HG03460 (cell line): ENCODE measurements at regions not wholly inside any gene's neighbourhood (a gene's known extent, or its start where the extent isn't known, plus 50 kb on each side); places are given as distances from the start of the nearest gene placed in this dataset.

Experiments
- ATAC-seq: cut with Tn5 transposase; IDR thresholded peaks from one replicate; pipeline ENCODE4 v1.9.1; 2021; ENCODE audit not compliant: unreplicated experiment

DNA sequence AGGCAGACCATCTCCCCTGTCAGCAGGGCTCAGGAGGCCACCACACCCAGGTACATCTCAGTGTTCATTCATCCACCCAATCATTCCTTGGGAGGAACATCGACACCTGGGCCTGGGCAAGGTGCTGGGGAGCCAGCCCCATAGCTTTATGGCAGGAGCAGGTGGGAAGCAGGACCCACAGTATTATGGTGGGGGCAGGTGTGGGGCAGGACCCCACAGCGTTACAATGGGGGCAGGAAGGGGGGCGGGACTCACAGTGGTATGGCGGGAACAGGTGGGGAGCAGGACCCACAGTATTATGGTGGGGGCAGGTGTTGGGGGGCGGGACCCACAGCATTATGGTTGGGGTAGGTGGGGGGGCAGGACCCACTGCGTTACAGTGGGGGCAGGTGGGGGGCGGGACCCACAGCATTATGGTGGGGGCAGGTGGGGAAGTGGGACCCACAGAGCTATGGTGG lies 128.9 kb upstream of the HS6ST1 start:
- no peak for ATAC-seq

DNA sequence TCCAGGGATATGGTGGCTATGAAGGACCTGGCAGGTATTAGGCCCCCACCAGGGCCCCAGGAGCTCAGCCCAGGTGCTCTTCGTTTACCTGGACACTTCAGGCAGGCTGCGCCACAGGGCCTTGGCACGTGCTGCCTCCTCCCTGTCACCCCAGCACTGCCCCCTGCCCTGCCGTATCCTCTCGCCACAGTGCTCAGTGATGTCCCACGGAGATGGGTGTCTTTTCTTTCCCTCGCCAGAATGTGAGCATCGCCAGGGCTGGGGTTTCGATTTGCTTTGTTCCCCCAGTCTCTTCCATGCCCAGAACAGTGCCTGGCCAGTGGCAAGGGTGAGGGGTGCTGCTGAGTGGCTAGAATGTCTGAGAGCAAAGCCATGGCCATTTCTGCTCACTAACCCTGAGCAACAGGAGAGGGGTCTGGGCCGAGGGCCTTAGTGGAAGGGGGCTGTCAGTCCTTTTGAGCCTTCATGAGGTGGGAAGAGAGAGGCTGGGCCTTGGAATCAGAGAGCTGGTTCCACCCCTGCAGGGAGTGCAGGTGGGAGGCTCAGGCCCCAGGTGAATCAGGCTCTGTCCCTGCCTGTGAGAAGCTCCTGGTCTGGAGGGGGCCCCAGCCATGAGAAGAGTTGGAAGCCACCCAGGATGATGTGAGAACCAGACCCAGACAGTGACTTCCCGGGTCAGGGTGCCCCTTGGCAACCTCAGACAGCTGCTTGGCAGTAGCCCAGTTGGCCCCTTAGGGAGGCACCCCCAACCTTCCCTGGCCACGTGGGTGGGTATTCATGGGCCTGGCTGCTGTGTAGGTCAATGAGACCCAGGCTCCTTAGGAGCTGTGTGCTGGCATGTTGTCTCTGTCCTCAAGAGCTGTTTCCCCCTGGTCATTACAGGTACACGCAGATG lies 129.9 kb upstream of the HS6ST1 start:
- no peak for ATAC-seq

DNA sequence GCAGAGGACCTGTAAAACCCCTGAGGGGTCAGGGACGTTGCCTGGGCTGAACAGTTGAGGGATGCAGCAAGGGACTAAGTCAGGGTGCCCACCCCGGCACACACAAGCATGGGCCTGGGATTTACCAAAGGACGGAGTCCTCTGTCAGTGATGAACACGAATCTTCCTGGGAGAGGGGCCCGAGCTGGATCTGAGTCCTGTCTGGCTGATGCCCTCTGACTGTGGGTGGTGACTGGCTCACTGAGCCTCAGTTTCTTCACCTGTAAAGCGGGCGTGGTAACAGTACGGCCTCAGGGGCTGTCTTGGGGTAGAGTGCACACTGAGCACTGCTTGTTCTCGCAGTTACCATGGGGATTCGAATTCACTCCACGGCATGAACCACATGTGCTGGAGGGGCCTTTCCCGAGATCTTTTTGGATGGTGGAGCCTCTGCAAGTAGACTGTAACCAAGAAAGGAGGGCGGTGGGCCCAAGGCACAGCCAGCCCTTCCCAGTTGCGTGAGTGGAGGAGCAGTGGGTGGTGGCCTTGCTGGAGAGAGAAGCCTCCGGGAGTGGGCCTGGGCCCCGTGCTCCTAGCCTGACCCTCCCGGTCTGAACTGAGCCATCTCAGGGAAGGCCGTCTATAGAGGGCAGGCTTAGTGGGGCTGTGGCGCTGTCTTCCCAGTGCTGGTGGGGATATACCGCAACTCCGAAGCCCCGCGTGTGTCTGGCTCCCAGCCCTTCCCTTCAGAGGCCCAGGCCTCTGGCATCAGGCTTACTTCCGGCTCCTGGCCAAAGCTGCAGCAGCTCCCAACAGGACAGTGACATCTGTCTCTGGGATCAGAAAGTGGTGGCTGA lies 130.8 kb upstream of the HS6ST1 start:
- no peak for ATAC-seq

DNA sequence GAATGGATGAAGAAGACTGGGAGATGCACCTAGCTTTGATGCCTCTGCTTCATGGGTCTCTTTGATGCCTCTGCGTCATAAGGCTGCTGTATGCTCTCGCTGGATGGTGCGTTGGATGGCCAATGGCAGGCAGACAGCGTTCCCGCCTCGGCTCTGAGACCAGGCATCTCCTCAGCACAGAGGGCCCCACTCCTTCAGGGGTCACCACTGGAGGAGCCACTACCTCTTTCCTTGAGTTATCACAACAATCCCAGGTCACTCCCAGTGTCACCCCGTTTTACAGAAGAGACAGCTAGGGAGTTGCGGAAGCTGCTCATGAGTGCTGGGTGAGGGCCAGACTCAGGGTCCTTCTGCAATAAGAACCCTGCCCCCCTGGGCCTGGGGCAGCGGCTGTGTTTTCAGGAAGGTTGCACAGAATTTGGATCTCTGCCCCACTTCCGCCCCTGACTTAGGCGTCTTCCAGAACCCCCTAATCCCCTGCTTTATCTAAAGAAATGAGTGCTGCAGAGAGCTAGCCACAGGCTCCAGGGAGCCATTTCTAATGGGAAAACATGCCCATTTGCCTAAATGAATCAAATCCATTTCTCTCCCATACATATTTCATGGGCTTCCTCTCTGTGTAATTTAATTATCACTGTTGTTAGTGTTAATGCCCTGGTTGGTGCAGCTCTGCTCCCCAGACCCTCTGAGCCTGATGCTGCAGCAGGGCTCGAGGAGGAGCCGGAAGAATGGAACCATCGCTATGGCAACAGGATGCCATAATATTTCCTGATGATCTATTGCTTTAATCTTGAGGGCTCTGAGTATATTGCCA lies 131.8 kb upstream of the HS6ST1 start:
- no peak for ATAC-seq

DNA sequence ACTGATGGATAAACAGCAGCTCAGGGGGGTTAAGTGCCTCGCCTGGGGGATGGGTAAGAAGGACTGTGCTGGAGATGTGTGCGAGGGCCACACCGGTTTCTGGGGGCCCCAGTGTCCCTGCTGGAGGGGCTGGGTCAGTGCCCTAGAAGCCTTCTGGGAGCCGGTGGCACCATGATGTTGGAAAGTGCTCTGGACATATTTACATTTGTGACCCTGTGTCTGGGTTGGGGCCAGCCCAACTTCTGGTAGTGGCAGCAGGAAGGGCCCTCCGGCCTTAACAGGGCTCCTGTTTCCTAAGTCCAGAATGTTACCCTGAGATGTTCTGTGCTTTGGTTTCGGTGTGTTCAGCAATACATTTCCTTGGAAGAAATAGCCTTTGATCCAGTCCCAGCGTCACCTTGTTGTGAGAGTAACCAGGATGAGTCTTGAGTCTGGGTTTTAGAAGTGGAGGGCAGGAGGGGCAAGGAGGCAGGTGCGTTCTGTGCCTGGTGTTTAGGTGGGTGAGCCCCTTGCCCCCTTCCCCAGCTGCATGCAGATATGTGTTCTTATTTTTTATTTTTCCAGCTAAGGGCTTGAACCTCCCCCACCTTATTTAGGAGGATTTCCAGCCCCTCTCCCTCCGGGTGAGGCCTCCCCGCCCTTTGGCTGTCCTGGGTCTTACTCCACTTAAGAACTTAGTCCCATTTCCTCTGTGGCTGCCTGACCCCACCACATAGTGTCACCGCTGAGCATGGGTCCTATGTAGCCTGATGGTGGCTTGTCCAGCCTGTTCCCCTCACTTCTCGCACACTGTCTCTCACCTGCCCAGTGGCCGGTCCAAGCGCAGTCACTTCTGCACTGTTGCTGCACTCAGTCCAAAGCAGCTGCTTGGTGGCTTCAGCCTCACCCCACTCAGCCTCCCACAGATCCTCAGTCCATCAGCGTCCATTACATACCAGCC lies 132.7 kb upstream of the HS6ST1 start:
- no peak for ATAC-seq

DNA sequence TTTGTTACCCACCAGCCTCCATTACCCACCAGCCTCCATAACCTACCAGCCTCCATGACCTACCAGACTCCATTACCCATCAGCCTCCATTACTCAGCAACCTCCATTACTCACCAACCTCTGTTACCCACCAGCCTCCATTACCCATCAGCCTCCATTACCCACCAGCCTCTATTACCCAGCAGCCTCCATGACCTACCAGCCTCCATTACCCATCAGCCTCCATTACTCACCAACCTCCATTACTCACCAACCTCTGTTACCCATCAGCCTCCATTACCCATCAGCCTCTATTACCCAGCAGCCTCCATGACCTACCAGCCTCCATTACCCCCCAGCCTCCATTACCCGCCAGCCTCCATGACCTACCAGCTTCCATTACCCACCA lies 133.3 kb upstream of the HS6ST1 start:
- ATAC-seq: no peak

DNA sequence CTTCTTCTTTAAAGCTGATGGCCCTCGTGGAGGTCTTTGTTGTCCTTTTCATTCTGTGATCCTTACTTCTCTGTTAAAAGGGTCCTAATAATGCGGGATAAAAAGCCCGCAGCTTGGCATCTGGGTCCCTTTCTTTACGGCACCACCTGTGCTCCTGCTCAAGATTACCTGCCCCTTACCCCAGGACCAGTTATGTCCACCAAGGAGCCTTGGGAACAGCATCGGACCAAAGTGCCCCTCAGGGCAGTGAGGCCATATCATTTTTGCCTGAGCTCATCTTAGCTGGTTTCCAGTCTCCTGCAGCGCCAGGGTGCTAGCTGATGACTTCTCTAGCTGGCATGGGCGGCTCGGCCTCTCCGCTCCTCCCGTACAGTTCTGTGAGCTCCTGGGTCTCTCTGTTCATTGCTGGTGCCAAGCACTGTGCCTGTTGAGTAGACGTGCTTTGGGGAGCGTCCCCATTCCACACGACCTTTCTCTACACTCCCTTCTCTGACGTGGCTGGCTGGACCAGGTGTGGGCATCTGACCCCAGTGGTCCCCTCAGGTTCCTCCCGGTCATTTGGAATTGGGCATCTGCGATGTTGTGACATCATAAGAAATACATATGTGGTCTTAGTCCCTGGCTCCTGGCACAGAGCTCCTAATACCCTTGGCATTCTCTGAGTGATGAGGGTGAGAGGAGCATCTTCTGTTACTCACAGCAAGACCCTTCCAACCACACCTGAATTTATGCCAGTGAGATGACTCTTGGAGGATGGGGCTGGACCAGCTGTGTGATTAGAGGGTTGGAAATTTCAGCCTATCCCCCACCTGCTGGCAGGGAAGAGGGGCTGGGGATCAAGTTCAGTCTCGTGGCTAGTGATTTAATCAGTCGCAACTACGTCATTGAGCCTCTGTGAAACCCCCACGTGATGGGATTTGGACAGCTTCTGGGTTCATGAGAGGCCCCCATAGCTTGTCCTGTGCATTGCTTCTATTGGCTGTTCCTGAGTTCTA lies 134.2 kb upstream of the HS6ST1 start:
- ATAC-seq: no peak

DNA sequence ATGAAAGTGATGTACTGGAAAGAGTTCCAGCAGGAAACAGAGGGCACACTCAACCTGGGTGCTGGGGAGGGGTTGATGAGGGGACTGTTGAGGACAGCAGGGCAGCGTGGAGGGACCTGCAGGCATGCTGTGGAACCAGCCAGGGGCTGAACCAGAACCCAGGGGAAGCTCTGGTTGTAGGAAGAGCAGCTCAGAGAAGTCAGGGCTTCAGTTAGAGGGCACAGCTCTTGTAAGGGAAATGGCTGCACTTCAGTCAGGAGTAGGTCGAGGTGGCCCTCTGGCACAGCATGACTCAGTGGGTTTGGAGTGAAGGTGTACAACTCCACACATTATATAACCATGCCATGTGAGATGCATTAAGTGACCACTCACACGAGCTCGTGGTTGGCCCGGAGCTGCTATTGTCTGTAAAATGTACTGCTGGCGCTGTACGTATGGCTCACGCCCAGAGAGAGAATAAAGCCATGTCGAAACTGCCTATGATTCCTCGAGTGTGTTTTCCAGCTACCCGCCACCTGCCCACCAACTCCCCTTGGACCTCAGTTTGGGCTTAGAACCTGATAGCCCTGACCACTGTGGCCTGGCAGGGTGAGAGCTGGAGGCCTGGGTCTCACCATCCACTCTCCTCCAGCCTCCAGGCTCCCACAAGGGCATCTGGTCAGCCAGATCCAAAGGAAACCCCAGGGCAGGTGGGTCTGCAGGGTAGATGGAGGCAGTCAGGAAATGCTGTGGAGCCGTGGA lies 136.5 kb upstream of the HS6ST1 start:
- ATAC-seq: no peak

DNA sequence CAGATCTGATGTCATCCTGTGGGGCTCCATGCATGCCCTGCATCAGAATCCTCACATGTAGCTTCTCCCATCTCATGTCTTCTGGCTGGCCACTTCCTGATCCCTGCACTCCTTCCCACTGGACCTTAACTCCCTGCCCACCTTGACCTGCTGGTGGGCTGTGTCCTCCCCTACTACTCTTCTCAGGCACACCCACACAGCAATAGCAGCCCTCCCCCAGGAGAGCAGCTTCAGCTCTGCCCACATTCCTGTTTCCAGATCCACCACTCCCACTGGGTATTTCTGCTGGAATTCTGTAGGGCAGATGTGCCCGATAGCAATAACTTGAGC lies 137.0 kb upstream of the HS6ST1 start:
- no peak for ATAC-seq

DNA sequence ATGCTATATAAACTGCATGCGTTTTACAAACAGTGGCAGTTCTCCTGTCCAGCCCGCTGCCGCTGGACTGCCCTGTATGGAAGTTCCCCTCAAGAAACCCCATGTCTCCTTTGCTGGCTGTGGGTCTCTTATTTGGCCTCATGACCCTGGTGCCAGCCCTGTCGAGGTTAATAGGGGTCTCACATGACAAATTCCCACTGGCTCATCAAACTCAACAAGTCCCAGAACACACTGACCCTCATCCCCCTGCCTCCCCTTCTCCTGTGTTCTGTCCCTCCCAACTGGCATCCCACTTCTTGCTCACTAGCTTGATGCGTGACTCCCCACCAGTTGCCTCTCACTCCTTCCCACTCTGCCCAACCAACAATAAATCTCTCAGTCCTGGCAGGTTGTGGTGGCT lies 137.6 kb upstream of the HS6ST1 start:
- no peak for ATAC-seq

DNA sequence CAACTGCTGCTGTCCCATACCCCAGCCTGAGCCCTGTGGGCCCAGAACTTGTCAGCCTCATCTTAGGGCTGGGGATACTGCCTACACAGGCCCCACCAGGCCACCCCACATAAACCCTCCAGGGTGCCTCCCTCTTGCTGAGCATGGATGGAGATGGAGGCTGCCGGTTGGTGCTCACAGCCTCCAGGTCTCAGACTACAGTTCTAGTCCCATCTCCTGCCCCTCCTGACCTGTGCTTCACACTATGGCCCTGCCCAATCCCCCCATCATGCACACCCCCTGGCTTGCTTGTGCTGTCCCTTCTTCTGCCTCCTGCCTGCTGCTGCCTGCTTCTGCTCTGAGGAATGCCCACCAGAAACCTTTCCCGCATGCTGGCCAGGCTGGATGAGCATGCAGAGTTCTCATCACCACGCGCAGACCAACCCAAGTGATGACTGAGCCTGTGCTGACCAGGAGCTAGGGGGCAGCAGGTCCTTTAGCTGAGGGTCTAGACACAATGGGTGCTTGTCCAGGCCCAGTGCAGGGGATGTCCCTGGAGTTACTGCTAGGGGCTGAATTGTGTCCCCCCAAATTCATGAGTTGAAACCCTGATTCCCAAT lies 138.4 kb upstream of the HS6ST1 start:
- no peak for ATAC-seq

DNA sequence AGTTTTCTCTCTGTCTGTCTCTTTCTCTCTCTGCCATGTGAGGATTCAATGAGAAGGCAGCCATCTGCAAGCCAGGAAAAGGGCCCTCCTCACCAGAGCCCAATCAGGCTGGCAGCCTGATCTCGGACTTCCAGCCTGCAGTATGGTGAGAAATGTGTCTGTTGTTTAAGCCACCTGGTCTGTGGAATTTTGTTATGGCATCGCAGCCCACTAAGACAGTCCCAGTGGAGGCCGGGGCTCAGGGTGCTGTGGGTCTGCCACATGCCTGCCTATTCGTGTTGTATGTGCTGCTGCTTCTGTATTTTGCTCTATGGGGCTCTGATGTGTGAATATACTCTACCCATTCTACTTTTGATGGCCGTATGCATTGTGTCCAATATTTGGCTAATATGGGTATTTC lies 139.0 kb upstream of the HS6ST1 start:
- ATAC-seq: no peak

DNA sequence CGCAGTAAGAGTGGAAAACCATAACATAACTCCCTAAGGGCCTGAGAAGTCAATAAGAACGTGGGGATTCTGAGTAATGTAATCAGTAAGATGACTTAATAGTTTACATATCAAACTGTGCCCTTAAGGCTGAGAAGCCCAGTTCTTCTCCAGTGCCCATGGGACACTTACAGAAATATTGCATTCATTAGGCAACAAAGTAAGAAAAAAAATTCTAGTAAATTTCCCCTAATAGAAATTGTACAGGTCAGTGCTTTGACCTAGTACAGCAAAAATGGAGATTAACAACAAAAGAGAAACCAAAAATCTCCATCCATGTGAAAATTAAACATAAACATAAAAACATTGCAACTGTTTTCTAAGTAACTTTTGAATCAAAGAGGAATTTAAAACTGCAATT lies 139.8 kb upstream of the HS6ST1 start:
- no peak for ATAC-seq

DNA sequence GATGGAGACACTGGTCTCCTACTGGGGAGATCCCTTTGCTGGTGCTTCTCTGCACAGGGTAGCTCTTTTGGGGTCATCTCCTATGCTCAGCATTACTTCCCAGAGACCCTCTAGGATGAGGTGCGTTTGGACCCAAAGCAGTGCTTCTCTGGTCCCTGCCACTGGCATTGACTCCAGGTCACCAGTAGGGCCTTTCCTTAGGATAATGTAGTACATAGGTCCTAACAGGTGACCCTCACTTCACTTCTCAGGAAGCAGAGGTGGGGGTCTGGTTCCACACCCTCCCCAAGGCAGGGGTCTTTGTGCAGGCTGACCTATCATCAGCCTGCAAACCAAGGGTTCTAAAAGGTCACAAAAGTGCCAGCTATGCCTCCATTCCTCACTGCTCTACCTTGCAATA lies 145.8 kb upstream of the HS6ST1 start:
- ATAC-seq: no peak

DNA sequence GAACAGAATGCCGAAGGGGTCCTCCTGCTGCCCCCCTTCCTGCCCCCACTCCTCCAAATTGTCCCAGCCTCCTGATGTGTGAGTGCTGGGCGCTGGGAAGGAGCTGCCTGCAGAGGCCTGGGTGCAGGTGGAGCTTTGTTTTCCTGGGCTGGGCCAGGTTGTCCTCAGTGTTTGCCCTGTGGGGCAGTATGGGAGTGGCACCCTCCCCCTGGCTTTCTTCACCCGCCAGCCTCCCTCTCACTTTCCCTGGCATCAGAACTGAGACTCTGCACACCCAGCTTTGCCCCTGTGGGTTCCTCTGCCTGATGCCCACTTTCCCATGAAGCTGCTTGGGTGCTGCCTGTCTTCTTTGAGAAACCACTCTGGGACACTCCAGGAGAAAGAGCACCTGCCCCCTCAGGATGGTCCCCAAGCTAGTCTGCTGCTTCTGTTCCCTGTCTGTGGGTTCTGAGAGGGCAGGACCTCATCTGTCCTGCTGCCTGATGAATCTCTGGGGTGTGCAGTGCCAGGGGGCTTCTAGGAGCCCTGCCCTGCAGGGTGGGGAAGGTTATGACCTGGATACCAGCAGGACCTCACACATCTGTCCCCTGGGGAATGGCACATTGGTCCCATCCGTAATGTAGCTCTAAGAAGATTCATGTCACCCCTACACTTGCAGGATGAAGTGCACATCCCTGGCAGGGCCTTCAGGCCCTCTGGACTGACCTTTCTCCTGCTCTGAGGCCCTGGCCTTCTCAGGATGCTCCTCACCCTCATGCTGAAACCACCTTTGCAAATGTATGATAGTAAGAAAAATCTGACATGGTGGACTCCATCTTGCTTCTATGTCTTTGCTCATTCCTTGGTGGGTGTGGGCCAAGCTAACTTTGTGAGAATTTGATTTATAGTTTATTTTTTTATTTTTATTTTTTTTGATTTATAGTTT lies 146.8 kb upstream of the HS6ST1 start:
- ATAC-seq: no peak

DNA sequence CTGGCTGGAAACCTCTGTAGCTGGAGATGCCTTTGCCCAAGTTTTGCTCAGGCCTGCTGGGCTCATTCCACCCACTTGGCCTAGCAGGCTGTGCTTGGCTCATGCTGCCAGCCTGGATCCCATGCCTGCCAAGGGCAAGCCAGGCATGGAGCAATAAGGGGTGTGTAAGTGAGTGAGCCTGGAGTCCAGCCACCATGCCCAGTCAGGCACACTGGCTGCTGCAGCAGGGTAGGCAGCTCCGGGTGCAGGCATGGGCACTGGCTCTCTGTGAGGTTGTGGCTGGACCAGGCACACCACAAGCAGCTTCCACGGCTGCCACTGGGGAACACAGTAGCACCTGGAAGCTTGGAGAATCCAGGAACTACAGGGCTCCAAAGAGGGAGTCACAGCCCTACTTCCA lies 147.7 kb upstream of the HS6ST1 start:
- no peak for ATAC-seq

DNA sequence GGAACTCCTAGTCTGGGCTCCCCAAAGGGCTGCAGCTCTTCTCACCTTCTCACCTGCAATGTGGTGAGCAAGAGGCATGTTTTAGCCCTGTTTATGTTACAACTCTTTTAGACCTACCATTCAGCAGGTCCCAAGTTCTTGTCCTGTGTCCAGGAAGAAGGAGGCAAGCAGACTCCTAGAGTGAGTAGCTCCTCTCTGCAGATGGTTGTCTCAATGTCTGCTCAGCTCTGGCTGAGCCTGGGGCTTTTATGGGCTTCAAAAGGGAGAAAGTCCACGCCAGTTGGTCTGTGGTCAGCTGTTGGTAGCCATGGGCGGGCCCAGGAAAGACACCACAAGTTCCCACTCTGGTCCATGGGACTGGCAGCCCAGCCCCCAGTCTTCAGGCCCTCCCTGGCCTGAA lies 148.1 kb upstream of the HS6ST1 start:
- ATAC-seq: no peak
